ENCODE measurements at regions not wholly inside any gene's neighbourhood (a gene's known extent, or its start where the extent isn't known, plus 50 kb on each side); places are given as distances from the start of the nearest gene placed in this dataset.

DNA sequence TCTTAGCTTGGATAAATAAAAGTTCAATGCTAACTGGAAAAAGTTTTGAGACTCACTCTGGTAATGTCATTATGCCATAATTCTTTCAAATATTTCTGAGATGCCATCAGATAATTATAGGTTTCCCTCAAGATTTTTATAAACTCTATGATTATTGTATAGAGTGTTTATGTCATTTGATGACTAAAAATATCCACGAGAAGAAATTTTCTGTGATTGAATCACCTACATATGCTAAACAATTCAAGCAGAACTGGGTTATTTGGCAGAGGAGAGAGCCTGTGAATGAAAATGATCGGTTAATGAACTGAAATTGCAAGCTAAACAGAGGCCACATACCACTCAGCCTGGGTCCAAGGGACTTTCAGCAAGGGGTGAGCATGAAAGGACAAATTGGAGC, 92.6 kb upstream of the TSC22D1 start:
- TF ChIP-seq CTCF (optimal IDR thresholded peaks at IDR 0.05 in 1 of 3, IDR thresholded peaks at IDR 0.05 in 1 of 3, conservative IDR thresholded peaks at IDR 0.05 in 1 of 3; ENCODE audit: extremely low read depth in 1 of 3, insufficient read depth in 2 of 3, low read length in 3 of 3): no peak
- no peak for TF ChIP-seq EZH2 (IDR thresholded peaks at IDR 0.05; ENCODE audit: low read length)

All from keratinocyte (primary cell).